ENCODE measurements at regions not wholly inside any gene's neighbourhood (a gene's known extent, or its start where the extent isn't known, plus 50 kb on each side); places are given as distances from the start of the nearest gene placed in this dataset.
A peak's percentile ranks its signal among the peaks of the same experiment; 100 is the strongest.
"Not testable (repeated sequence)": the region's sequence is repeated elsewhere in the genome, so short reads cannot be mapped to it uniquely, and the experiment has no call there.

DNA sequence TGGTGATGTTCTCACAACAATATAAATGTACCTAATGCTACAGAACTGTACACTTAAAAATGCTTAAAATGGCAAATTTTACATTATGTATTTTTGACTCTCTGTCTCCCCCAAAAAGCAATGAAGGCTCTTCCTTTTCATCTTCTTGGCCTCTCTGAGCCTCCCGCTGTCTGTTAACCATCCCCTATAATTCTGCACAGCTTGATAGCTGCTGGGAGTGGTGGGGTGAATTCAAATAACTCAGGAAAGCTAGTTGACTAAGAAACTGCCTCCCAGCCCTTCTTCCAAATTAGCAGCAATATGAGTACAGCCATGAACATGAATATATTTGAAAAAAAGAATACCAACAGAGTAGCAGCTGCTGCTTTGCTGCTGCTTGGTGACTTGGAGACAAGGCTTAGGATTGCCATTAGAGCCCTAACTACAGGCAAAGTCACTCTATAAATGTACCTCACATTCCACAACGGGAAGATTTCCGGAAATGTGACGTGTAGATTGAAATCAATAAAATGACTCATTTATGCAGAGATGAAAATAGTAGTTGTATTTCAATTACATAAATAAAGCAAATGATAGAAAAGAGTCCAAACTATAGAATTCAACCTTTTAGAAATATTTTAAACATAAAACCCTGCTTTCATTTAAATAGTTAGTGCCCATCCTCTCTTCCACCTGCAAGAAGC is 200.1 kb upstream of the HEY2 start:
- no peak for DNase-seq

DNA sequence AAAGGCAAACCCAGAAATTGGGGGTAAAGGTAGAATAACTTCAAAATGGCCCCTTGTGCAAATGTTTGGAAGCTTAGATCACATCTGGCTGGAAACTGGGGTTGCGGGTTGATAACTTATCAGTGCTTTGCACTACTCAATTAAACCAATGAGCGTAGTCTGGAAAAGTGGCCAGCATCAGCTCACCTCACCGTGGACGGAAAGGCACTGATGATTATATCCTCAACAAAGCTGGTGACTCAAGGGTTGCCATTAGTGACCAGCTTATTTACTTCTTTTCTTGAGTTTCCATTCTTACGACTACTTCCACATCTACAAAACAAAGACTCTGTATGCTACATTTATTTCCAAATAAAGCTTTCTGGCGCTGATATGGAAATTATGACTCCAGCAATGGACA is 198.5 kb upstream of the HEY2 start:
- no peak for DNase-seq

DNA sequence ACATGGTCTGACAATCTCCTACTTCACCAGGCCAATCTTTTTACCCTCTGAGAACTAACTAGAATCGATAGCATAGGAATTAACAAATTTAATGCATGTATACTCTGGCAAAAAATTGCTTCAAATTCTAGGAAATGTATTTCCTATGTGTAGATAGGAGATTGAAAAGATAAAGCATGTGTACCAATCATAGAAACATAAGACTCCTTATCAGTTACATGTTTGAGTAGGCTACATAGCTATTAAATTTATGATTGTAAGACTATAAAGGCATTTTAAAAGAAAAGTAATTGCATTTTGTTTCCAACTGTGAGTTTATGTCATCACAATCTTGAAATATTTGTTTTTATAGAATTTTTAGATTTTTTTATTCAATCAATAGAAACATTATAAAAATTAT is 196.6 kb upstream of the HEY2 start:
- DNase-seq = no peak

DNA sequence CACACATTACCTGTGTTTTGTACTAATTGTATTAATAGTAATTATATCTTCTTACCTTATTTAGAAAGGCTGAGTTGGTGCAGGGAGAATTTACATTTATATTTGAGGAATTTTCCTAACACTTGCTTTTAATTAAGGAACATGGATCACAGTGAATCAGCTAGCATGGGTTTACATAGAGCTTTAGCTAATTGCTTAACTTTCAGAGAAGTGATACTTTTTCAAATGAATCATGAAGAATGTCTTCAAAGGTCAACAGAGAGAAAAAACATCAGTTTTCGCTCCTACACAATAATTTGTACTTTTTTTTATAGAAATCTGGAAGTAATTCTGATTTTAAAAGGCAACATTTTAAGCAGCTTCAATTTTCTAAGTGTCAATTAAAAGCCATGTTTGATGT is 195.0 kb upstream of the HEY2 start:
- DNase-seq = no peak

DNA sequence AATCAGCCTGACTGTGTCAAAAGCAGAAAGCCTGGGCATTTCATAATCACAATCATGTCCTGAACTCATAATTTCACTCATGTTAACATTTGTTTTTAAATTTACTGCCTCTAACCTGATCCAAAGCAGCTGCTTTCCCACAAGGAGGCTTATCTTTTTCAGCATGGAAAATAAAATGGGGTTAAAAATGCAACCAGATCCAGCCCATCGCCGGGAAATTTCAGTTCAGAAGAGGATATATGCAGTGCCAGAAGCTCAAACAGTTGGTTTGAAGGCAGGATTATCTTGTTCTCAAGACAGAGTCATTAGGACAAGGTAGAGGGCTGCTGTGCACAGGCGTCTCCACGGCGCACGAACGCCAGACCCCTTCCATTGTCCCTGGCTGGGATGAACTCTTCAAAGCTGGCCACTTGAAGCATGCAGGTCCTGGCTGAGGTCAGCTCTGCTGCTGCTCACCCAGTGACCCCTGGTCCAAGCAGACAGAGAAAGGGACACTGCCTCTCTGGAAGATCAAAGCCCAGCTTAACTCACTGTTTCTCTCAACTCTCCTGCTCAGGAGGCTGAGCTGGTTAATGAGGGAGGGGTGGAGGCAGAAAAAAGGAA is 191.1 kb upstream of the HEY2 start:
- DNase-seq = peak; percentile 94

DNA sequence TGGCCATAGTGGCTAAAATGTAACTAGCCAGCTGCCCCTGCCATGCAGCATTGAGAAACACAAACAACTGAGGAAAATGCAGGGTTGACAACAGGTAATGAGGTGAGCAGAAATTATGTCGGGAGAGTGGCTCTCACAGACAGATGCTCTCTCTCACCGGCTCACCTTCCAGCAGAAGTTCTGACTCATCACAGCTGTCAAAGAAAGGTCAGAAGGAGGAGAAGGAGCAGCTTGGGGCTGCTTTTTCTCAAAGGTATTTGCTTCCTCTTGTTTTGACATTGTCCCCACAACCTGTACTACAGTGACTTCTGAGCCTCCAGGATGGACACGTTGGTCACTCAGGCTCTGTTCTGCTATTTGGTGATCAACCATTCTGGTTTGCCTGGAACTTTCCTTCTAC is 190.5 kb upstream of the HEY2 start:
- peak; percentile 61 for DNase-seq

DNA sequence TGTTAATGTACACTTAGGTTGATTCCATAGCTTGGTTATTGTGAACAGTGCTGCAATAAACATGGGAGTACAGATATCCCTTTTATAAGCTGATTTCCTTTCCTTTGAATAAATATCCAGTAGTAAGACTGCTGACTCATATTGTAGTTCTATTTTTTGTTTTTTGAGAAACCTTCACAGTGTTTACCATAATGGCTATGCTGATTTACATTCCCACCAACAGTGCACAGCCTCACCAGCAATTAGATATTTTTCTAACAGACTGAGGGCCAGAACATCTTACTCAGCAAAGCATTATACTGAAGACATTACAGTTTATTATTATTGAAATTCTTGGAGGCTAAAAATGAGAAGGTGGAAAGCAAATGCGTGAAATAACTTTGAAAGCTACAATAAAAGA is 187.3 kb upstream of the HEY2 start:
- no peak for DNase-seq

DNA sequence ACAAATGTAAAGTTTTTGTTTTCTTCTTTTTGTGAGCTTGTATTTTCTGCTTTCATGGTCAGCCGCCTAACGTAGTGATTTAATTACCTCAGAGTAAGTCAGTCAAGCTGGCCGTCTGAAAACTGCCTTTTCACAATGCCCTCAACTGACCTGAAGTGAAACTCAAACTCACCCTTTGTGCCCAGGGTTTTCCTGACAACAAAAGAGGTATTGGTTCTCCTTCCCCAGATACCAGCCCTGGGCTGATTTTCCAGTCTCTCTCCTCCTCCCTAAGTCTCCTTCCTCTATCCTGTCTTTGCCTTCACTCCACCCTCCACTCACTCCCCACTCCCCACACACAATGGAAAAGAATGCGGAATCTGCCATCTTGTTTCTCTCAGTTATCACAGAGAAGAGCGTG is 184.5 kb upstream of the HEY2 start:
- DNase-seq = no peak

DNA sequence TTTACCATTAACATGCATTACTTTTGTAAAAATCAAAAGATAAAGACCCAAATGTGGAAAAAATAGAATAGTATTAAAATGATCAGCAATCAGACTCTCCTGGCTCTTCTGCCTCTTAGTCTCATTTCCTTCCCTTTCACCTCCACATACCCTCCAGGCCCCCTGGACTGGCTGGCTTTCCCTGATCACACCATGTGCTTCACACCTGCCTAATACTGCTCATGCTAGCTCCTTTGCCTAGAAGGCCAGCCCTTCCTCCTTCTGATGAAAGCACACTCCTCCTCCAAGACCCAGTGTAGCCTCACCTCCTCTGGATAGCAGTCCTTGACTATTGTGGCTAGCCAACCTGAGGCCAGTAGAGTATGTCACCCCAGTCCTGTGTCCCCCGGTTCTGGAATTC is 182.0 kb upstream of the HEY2 start:
- no peak for DNase-seq

DNA sequence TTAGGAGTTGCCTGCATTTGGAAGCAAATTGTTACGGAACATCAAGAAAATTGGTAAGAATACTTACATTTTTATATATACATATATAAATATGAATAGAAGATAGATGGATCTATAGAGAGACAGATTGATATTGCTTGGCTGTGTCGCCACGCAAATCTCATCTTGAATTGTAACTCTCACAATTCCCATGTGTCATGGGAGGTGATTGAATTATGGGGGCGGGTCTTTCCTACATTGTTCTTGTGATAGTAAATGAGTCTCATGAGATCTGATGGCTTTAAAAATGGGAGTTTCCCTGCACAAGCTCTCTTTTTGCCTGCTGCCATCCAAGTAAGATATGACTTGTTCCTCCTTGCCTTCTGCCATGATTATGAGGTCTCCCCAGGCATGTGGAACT is 180.8 kb upstream of the HEY2 start:
- DNase-seq = no peak

DNA sequence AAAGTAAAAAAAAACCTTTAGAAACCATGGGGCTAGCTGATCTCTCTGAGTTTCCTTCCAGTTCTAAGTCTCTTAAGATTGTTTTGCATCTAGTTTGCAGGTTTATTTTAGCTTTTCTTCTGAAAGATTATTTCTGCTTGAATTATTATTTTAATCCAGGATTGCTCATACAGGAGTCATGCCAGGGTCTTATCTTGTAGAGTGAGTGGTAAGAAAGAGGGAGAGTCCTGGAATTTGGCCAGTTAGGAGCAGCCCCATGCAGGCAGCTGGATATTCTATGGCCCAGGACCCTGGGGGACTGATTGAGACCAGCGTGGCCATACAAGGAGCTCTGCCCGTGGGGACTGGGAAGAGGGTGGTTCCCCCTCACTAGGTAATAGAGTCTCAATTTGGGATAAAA is 178.9 kb upstream of the HEY2 start:
- DNase-seq = no peak

DNA sequence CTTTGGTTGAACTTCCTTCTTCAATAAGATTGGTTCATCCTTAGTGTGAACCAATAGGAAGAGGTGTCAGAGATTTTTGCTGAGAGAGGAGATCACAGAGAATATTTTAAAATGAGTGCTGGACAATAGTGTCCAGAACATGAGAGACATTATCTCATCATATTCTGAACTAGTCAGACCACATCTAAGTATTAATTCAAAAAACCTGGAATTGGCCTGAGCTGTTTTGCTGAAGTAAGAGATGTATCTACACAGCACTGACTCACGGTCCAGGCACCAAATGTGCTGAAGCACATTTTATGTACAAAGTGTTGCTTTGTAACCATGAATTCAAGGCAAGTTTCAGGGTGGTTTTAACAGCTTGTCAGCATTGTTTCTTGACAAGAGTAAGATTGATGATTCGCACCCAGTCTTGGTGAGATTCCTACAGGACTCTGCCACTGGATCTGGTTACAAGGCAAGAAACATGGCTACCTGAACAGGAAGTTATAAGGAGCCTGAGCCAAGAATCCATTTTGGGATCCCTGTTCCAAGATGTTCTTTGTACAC is 178.2 kb upstream of the HEY2 start:
- no peak for DNase-seq

DNA sequence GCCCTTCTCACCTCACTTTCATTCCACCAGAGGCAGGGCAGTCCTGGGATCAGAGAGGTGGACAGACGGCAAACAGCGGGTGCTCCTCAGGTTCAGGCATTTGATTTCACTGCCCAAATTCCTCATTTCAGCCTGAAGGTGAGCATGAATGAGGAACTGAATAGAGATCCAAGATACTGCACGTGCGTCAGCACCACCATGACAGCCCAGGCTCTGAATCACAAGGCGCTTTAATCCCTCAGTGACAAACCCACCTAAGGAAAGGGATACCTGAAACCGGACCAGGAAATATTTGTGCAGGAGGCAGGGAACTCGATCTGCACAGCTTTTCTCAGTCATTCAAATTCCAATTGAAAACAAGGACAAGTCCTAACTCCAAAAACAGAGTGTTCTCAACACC is 174.8 kb upstream of the HEY2 start:
- DNase-seq = no peak

DNA sequence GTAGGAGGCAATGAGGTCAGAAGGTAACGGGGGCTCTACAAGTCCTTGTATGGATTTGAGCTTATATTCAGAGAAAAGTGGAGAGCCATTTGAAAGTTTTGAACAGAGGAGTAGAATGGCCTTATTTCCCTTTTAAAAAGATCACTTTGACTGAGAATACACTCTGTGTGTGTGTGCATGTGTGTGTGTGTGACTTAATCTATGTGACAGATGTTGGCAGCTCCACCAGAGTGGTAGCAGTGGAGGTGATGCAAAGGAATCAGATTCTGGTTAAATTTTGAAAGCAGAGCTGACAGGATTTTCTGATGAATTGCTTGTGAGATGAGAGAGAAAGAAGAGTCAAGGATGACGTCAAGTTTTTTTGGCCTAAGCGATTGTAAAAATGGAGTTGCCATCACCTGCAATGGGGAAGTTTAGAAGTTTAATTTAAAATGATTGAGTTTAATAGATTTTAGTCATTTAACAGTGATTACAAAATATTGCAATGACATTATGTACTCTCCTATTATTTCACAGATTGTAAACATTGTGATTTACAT is 172.2 kb upstream of the HEY2 start:
- peak; percentile 57 for DNase-seq

DNA sequence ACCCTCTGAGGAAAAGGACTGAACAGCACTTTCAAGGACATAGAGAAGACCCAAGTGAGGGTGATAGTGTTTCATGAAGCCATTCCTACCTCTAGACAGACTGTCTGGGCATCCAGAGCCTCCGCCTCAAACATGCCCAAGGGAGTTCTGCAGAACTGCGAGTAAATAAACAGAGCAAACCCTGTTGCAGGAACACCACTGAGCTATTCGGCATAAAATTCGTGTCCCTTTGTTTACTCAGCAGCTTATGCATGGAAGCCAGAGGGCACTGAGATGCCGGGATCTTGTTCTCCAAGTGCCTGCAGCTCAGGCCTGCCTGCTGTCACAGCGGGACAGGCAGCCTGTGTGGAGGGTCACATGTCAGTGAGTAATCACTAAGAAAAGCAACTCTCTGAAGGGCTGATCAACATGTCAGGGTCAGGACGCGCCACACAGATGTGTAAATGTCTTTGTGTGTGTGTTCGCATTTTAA is 164.9 kb upstream of the HEY2 start:
- peak; percentile 94 for DNase-seq

DNA sequence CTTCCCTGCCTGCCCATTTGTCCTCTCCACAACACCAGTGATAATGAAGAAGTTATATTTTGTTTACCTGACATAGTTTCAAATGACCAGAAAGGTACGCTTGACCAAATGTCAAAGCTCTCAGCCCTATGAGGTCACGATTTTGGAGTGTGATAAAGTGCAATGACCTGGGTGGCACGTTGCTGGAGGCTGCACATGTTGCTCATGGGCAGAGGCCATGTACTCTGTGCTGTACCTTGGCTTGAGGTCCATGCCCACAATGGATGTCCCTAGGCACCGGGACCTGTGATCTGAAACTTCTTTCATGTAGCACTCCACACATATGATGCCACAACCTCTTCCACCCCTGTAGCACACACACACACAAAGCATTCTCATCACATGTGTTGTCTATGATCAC is 164.0 kb upstream of the HEY2 start:
- no peak for DNase-seq

DNA sequence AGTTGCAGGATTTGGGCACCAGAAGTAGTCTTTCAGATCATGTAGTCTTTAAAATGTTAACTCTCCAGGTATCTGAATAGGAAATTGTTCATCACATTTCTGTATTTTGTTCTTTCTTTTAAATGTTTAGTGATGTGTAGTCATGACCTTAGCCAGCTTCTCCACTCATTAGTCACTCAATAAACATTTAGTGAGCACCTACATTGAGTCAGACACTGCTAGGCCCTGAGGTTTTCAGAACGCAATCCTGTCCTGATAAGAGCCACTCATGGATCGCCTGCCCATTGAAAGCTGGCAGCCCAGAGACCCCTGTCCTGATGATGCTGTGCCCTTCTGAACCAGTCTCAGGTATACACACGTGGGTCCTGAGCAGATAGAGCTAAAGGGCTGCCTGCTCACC is 163.4 kb upstream of the HEY2 start:
- DNase-seq = no peak

DNA sequence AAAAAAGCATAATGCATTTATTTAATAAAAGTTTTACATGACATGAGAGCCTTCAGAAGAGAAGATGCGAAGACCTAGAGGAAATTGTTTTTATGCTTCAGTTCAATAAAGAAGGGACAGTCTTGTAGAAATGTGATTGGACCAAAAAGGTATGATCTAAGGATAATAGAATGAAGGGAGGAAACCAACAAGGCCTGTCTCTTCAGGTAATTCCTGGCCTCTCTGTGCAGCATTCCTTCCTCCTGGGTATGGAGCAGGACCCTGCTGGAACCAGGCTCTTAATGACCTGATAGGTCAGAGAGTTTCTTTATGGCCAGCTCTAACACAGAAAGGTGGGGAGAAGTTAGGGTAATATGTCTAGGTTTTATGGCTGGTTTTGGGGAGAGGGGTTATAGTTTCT is 162.8 kb upstream of the HEY2 start:
- no peak for DNase-seq

DNA sequence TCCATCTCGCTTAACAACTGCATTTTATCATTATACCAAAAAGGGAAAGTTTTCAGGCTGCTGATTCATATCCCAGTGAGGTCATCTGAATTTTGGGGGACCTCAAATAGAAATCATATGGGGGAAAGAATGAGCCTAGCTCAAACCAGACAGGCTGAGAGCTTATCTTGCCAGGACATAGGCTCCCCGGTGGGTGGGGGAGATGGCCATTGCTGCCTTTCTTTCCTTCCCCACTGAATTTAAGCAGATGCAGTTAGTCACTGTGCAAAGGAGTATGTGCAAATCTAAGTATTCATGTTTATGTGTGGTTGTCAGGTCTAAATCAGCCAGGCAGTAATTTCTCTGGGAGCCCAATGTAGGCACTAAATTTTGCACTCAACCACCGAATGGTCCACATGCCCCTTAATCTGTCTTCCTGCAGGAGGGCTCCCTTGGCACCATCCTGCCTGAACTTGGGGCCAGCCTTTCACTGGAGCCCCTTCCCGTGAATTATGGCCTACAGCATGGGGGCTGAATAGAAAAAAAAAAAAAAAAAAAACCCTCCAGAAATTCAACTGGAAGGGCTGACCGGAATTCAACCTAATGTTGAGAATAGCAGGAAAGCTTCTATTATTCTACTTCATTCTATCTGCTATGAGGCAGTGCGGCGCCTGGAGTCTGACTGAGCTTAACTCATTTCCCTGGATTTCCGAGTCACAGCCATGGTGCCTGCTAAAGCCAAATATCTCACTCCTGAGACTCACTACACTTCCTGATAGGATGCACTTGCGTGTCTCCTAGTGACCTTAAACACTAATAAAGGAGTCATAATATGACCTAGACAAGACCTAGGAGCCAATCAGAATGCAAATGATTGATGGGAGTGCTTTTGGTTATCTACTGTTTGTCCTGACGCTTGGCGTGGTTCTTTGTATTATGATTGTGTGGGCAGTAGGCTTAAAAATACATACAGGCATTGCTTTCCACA is 161.5 kb upstream of the HEY2 start:
- no peak for DNase-seq

DNA sequence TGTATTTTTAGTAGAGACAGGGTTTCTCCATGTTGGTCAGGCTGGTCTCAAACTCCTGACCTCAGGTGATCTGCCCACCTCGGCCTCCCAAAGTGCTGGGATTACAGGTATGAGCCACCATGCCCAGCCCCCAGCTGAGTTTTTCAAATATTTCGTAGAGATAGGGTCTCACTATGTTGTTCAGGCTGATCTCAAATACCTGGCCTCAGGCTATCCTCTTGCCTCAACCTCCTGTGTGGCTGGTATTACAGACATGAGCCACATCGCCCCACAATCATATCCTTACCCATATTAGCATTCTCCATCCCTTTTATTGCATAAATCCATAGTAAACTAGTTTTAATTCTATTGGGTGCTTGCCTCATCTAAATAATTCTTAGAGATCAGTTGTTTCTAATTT is 157.6 kb upstream of the HEY2 start:
- not testable (repeated sequence) for DNase-seq

DNA sequence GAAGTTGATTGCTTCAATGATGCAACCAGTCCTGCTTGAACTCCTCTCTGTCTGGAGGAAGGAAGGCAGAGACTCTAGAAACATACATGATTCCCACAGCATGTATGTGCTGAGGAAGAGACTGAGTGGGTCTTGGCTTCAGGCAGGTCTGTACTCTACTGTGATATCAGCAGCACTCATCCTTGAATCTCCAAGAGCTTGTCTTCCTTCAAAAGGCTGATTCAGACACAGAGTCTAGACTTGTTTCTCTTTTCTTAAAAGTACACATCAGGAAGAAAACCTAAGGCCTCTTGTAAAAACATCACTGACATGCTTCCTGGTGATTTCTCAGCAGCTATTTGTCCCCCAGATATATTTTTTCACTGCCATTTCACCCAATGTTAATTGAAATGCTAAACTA is 155.7 kb upstream of the HEY2 start:
- no peak for DNase-seq

DNA sequence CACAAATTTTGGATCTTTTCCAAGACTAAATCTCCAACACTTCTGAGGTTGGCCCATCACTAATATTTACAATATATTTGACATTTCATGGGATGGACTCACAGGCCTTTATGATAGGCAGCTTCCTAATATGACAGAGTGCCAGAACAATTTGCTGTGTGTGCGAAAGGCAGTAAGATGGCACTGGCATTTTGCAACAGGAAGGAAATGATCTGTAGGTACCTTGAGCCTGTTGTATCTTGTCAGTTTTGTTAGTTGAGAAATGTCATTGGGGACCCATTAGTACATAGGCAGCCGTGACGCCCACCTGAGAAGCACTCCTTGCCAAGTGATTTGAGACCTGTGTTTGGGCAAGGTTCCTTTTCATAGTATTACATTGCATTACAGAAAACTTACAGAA is 153.4 kb upstream of the HEY2 start:
- DNase-seq = no peak

All from NCI-H524 treated with DMSO at 0.1 percent for 48 hours (cell line).